GM19455 (cell line): ENCODE measurements at regions not wholly inside any gene's neighbourhood (a gene's known extent, or its start where the extent isn't known, plus 50 kb on each side); places are given as distances from the start of the nearest gene placed in this dataset.

ENCODE experiments used
- ATAC-seq: cut with Tn5 transposase; IDR thresholded peaks from one replicate; pipeline ENCODE4 v1.9.1; 2021; ENCODE audit not compliant: unreplicated experiment

DNA sequence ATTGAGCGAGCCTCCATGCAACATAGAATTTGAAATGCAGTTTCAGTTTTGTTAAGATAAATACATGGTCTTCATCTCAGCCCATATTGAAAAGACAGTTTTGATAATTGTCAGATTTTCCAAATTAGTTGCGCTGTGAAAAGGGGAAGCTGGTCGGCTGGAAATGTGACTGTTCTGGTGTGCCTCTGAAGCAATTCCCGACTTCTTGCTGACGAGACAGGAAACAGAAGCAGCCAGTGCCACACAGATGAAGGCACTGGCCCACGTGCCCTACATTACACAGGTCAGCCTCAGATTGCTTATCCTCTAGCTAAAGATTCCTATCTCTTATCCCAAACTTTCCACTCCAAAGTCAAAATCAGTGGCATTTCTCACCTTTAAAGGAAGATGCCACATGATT is 214.1 kb upstream of the TLE4 start:
- no peak for ATAC-seq

DNA sequence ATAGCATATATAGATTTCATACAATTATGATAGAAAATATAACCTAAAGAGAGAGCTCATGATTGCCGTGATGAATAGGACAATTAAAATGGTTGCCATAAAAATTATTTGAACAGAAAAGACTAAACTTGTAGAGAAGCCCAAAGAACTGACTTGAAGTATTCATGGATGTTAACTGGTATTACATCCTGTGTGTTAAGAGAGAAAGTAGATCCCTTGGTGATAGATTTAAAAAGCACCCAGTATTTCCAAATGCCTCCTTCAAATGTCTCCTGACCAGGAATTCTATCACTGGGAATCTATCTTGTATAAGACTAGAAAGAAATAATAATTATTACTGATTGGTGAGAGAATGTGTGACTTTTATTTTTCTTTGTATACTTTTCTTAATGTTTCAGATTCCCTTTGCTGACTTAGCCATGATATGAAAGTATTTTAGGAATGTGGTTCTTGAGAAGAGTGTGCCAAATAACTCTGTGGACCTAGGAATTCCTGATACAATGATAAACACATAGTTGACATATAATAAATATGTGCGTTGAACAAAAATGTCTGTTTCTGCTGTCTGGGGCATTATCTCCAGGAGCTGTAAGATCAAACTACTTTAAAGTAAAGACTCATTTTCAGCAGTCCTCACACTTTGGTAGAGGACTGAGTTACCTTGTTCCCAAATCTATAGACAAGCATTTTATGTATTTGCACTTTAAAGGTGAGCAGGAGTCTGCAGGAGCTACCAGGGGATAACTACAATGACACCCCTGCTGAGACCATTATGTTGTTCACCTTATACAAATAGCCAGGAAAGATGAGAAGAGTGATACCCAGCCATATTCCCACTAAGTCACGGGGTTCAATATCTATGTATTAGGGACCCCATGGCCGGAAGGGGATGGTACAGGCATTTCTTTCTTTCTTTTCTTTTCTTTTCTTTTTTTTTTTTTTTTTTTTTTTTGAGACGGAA is 211.1 kb upstream of the TLE4 start:
- ATAC-seq = no peak

DNA sequence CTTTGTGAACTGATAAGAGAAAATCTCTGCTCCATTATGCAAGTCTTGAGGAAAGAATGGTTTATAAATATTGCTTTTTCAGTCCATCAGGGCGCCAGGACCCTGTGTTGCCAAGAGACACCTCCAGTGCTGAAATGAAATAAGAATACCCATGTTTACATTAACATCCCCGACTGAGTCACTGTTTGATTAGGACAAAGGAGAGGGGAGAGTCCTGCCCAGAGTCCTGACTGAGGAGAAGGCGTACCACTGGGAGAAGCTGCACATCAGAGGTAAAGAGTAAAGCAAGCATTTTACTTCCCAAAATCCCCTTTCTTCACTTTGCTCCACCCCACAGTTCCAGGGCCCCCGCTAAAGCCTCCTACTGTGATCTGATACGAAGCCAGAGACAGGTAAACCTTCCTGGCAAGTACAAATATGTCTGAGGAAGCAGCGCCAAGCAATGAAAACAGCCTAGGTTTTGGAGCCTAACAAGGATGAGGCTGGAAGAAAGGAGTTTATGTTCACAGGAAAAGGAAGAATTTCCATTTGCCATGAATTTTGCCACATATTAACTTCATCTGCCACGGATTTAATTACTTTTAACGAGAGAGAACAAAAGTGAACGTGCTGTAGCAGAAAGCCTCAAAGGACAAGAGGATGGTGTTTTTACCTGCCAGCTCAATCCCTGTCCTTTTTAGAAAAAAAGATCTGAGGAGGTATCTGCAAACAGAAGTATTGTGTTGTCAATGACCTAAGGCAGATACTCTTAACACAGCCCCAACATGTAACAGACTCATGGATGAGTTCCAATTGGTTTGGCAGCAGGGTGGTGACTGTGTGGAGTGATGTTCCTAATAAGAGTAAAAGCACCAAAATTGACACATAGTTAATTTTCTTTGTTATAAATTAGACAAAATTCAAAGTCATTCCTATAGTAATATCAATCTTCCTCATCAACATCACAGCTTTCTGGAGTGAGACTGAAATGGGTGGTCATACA is 209.4 kb upstream of the TLE4 start:
- ATAC-seq = no peak

DNA sequence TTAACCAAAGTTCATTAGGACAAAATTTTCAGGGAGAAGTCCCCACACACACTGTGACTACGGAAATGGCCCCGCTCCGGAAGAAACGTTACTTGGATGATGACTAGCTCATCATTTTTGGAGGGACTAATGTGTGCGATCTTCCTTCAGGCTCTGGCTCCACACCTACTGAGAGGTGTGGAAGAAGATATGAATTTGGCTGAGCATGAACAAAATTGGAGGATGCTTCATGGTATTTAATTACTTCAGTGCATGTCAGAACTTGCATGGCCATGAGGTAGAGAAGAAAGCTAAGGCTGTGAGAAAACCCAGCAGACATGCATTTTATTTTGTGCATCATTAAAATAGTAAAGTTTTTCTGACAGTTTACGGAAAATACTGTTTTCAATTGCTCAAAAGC is 202.1 kb upstream of the TLE4 start:
- ATAC-seq = no peak

DNA sequence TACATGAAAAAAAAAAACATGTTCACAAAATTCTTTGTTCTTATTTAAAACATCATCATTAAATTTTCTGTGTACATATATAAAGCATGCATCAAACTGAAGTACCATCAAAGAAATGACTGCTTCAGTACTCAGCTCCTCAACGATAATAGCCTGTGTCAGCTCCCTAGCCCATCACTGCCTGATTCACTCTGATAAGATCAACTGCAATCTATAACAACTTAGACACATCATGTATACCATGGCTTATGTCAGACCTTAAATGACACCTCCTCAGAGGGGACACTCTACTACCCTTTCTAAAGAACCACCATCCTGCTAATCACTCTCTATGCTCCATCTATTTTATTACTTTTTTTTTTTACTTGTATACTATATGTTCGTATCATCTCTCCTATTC is 200.5 kb upstream of the TLE4 start:
- no peak for ATAC-seq

DNA sequence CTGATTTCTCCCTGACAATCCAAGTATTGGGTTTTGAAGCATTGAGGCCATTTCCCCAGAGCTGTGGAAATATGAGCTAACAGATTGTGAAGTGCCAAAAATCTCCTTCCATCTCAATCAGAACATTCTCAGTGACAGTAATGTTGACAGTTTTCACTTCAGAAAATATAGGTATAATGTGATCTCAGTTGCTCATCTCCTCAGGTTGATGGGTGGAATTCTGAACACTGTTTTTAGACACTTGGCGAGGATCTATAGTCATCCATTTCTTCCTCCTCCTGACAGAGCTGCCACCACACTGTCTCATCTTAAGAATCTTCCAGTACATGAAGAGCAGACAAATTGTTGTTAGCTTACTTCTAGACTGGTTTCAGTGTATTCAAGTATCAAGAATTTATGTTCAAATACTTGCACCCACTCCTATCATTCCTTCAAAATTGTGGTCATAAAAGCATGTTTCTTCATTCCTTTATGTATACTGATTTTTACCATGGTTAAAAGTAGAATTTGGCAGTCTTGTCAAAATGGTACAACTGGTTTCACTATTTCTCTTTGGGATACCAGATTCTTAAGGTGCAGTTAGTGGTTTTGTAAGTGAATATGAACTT is 199.7 kb upstream of the TLE4 start:
- ATAC-seq = no peak

DNA sequence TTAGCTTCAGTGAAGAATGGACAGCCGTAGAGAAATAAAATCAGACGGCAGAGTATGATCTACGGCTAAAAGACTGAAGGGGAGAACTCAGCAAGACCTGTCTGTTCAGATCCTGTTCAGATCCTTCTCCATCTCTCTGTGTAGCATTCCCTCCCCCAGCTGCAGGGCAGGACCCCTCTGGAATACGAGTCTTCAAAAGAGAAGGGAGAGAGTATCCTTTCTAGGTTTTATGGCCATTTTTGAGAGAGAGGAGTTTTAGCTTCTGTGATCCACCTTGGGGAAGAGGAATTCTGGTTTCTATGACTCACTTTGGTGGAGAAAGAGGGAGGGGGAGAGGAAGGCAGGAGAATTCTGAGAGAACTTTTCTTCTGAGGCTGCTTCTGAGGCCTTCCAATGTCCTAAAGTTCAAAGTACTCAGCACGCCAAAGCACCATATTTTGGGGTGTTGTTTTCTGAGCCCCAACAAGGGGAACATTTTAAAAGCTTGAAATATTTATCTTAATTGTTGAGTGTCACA is 194.4 kb upstream of the TLE4 start:
- no peak for ATAC-seq

DNA sequence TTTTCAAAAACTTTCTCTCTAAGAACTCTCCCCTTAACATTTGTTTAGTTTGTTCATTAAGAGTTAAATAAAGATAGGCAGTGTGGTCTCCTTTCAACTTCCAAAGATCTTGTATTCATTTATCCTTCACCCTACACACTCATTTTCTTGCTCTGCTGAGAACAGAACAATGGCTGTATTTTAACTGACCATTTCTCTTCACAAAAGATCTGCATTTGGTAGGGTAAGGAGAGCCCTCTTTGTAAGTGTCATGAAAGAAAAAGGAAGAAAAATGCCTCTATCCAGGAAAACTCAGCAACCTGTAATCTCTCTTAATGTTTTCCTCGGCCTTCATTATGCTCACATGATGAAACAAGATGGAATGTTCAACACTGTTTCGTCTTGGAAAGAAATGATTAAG is 193.7 kb upstream of the TLE4 start:
- no peak for ATAC-seq

DNA sequence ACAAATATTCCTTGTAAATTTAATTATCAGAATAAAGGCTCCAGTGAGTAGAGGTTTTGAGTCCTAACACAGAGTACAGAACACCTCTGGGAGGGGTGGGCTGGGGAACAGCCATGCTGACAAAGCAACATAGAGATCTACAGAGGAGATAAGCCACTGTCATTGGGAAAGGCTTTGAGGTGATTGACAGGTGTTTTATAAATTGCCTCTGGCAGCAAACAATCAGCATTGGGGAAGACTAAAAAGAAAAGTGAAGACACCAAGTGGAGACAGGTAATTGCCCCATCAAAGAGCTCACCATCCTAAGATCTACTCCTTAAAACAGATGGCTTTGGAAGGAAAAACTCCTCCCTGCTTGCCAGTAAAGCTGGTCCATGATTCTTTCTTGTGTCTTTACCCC is 189.7 kb upstream of the TLE4 start:
- no peak for ATAC-seq

DNA sequence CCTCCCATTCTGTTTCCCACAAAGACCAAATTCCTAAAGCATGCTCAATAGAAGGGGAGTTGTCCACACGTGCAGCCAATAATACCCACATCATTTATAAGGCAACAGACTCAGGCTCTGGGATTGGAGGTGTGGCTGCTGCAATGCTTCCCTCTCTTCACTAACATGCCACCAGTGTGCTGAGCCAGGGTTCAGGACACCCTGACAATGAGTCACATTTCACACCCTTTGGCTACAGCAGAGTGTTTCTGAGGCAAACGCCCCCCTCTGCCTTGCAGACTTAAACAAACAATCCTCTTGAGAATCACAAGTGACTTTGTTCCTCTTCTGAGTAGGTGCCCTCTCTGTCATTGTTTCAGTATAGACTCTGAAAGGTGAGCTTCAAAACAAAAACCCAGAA is 189.3 kb upstream of the TLE4 start:
- no peak for ATAC-seq

DNA sequence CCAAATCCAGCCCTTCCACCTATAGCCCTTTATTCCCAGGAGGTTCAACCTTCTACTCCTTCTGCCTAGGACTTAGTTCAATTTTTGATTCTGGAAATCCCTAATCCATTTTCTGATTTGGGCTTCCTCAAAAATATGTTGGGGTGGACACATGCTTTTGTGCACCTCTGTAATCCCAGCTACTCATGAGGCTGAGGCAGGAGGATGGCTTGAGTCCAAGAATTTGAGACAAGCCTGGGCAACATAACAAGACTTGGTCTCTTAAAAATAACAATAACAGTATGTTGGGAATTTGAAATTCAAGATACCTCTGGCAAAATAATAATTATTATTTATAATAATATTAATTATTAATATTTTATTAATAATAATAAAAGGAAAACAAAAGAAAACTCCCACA is 188.7 kb upstream of the TLE4 start:
- no peak for ATAC-seq

DNA sequence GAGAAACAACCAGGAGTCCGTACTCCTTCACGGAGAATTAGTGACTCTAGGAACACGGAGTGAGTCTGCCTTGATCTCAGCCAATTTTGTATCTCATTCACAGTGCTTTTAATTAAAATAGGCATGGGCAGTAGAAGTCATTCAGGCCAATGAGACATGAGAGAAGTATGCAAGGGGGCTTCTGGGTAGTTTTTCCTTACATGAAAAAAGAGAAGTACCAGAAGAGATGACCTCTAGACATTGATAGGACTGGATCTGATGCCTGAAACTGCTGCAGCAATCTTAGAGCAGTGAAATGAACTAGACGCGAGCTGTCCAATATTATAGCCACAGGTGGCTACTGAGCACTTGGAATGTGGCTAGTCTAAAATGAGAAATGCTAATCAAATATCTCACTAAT is 187.7 kb upstream of the TLE4 start:
- ATAC-seq = no peak

DNA sequence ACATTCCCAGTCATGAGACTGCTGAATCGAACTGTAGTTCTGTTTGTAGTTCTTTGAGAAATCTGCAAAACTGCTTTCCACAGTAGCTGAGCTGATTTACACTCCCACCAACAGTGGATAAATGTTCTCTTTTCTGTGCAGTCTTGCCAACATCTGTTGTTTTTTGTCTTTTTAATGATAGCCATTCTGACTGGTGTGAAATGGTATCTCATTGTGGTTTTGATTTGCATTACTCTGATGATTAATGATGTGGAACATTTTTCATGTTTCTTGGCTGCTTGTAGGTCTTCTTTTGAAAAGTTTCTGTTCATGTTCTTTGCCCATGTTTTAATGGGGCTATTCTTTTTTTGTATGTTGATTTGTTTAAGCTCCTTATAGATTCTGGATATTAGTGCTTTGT is 187.3 kb upstream of the TLE4 start:
- no peak for ATAC-seq

DNA sequence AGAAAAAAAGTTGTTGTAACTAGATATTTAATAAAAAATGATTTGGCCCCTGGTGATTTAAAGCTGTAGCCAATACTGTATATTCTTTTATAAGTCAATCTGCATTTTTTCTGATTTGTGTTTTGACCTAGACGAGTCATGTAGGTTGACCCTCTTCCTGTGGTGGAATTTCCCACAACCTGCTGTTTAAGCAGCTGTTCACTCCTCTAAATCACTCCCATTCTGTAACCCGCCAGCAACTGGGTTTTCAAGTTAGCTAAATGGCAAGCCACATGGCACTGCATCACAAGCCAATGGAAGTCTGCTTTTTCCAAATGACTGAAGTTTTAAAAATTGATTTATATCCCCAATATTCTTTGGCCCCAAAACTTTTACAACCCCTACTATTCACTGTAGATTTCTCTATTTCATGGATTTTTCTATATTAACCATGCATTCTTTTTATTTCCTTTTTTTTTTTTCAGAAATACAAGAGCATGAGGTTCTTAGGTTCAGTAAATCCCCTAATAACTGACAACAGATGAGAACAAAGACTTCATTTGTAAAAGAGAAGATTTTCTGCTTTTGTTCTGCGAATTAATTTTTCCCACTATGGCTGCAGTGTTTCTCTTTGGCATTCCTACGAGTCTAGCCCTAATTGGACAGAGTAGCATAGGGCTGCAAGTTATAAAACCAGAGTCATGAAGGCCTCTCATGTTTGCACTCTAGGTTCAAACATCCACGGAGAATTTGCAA is 184.5 kb upstream of the TLE4 start:
- ATAC-seq = no peak

DNA sequence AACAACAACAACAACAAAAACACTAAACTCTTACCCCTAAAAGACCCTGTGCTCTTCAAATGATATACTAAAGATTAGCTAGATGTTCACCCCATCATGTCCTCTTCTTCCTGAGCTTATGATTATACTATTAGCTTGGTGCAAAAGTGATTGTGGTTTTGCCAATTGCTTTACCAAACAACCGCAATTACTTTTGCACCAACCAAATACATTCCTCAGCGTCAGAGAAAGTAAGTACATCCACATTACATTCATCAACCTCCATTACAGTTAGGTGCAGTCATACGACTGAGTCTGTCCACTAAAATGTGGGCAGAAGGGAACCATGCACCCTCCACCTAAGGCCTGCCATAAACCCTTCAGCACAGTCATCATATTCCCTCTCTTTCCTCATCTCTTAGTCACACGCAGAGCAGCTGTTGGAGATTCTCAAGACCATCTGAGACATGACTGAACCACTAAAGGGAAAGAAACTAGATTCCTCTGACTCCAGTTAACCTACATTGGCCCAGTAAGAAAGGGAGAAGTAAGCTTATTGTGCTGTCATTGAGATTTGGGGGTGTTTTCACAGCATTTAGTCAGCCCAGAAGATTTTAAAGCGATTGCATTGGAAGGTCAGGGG is 181.6 kb upstream of the TLE4 start:
- ATAC-seq = no peak

DNA sequence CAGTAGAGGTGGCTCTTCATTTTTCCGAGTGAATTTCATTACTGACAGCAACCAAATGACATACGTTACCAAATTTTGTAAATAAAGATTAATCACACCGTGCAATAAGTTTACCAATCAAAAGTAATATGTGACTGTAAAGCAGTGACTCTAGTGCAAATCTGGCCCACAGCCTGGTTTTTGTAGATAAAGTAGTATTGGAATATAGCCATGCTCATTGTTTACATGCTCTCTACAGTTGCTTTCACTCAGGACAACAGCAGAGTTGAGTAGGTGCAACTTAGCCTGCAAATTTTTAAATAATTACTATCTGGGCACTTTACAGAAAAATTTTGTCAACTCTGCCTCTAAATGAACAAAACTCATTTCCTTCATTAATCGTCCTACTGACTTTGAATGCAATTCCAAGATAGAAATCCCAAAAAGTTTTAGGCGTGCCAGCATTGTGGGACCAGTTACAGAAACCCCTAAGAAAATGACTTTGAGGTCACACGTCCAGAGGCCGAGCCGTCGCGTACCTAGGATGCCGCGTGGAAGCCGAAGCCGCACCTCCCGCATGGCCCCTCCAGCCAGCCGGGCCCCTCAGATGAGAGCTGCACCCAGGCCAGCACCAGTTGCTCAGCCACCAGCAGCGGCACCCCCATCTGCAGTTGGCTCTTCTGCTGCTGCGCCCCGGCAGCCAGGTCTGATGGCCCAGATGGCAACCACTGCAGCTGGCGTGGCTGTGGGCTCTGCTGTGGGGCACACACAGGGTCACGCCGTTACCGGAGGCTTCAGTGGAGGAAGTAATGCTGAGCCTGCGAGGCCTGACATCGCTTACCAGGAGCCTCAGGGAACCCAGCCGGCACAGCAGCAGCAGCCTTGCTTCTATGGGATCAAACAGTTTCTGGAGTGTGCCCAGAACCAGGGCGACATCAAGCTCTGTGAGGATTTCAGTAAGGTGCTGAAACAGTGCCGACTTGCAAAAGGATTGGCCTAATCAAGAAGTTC is 180.7 kb upstream of the TLE4 start:
- no peak for ATAC-seq

DNA sequence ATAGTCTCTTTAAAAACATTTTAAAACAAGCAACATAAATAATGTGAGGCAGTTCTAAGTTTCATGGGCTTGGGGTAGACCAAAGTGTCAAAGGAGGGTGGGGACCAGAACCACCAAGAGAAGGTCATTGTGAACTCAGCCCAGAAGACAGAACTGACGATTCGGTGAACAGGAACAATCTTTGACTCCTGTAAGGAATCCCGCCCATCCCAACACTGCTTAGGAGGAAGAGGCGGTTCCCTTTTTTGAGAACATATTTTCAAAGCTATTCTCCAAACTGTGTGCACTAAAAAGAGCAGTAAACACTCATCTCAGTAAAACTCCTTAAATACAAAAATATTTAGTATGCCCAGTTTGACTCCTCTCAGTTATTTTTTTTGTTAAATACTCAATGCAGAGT is 176.5 kb upstream of the TLE4 start:
- ATAC-seq = no peak

DNA sequence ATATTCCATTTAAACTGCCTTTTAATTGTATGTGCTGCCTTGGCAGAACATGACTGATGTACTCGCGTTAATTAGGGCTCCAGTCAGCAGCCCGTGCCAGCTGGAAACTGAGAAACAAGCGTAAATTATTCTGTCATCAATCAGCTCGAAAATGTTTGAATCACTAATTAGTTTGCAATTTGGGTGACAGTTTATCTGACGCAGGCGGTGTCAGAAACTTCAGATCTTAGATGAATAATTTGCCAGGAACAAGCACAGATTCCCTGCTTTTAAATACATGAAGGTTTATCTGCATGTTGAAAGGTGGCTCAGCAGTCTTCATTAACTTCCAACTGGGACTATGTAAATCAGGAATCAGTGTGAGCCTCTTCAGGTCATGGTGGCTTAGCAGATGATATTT is 176.0 kb upstream of the TLE4 start:
- ATAC-seq = no peak

DNA sequence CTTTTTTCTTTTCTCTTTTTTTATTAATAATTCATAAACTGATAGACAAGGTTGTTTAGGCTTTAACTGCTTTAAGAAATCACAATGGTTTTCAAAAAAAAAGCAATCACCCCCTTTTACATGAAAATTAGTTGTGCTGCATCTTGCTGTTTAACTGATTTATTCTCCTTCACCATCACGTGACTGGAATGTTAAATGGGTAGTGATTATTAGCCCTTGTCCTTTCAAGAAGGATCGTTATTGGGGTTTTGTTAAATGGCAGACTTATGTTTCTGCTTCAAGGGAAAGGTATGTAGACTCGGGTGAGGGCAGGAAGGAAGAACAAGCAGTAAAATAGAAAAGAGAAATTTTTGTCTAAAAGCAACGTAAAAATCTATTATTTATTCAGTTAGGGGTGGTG is 175.6 kb upstream of the TLE4 start:
- no peak for ATAC-seq
